Type B pancreatic cell (in vitro differentiated cells): ENCODE measurements at regions not wholly inside any gene's neighbourhood (a gene's known extent, or its start where the extent isn't known, plus 50 kb on each side); places are given as distances from the start of the nearest gene placed in this dataset.

Source experiments
- DNase-seq: peaks from one replicate; pipeline ENCODE4 v3.0.0; 2021; ENCODE audit warnings: mixed read lengths; ENCODE audit not compliant: unreplicated experiment; ENCODE audit errors: extremely low spot score
- H3K27ac Mint-ChIP-seq: 2 replicates; pipeline ENCODE4 v1.8.0; 2021; ENCODE audit warnings: mild to moderate bottlenecking, mixed read lengths
- H3K27me3 Mint-ChIP-seq: 2 replicates; pipeline ENCODE4 v1.8.0; 2021; ENCODE audit warnings: mixed read lengths
- H3K36me3 Mint-ChIP-seq: 2 replicates; pipeline ENCODE4 v1.8.0; 2021; ENCODE audit warnings: mixed read lengths
- H3K4me1 Mint-ChIP-seq: one replicate; pipeline ENCODE4 v1.8.0; 2021; ENCODE audit warnings: mixed read lengths; ENCODE audit not compliant: unreplicated experiment
- H3K4me3 Mint-ChIP-seq: 2 replicates; pipeline ENCODE4 v1.8.0; 2021; ENCODE audit warnings: mild to moderate bottlenecking, mixed read lengths
- H3K9me3 Mint-ChIP-seq: 2 replicates; pipeline ENCODE4 v1.8.0; 2021; ENCODE audit warnings: mixed read lengths
- CTCF ChIP-seq: fragments of 200-600 bp; sonication (generic); conservative IDR thresholded peaks from 2 replicates; pipeline ENCODE4 v1.5.0; 2021; ENCODE audit warnings: antibody characterized with exemption, mild to moderate bottlenecking

GRCh38 chr6:141587482-141588266, 545.1 kb upstream of the GJE1 start:
- H3K36me3 Mint-ChIP-seq, result no peaks in the 10 kb centered on the region
- no peak for TF ChIP-seq CTCF

GRCh38 chr6:141580988-141581552, 551.7 kb upstream of the GJE1 start:
- H3K9me3 Mint-ChIP-seq, result peaks cover 5% of the 10 kb centered on the region

More at GRCh38 chr6:141587482-141588266, 545.1 kb upstream of the GJE1 start:
- Mint-ChIP-seq H3K9me3 (peaks cover 4% of the 10 kb centered on the region), H3K27ac (peak overlapping the region; percentile 19), H3K4me3 (no peak overlapping the region), H3K4me1 (no peaks in the 10 kb centered on the region), H3K27me3 (no peaks in the 10 kb centered on the region)
- no peak for DNase-seq

DNA sequence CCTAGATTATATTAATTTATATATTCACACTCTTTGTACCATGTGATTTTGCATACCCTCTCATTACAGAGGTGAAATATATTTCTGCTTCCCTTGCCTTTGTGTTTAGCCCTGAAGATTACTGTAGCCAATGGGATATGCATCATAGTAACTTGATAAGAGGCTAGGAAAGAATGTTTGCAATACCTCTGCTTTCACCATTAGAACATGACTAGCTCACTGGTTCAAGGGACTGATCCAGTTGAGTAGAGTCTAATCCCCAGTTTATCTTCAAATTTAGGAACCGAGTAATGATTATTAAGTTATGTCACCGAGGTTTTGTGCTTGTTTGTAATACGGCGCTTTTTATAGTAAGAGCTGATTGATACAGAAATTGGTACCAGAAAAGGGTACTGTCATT, 552.6 kb upstream of the GJE1 start:
- Mint-ChIP-seq H3K27me3 (no peaks in the 10 kb centered on the region), H3K27ac (no peak overlapping the region), H3K9me3 (peaks cover 5% of the 10 kb centered on the region), H3K36me3 (no peaks in the 10 kb centered on the region), H3K4me3 (no peak overlapping the region), H3K4me1 (no peaks in the 10 kb centered on the region)
- no peak for DNase-seq
- TF ChIP-seq CTCF, result no peak

More at GRCh38 chr6:141580988-141581552, 551.7 kb upstream of the GJE1 start:
- H3K27ac Mint-ChIP-seq, result no peak overlapping the region
- no peaks in the 10 kb centered on the region for H3K36me3 Mint-ChIP-seq
- no peaks in the 10 kb centered on the region for H3K4me1 Mint-ChIP-seq
- DNase-seq, result no peak
- H3K4me3 Mint-ChIP-seq, result no peak overlapping the region
- no peaks in the 10 kb centered on the region for H3K27me3 Mint-ChIP-seq
- no peak for TF ChIP-seq CTCF

DNA sequence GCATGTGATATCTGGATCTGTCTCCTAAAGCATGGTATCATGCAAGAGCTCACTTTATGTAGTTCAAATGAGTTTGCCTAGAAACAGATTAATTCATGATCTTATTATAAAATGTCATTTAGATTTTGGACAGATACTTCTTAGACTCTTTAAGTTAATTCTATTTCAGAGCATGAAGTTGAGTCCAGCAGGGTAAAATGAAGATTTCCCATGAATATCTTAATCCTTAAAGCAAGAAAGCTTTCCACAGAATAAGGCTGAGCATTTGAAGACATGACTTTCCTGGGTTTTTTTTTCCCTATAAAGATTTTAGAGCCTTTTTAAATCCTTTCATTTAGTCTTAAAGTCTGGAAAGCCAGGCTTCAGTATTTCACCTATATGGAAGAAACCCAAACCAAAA, 556.0 kb upstream of the GJE1 start:
- Mint-ChIP-seq H3K36me3 (no peaks in the 10 kb centered on the region), H3K27me3 (no peaks in the 10 kb centered on the region), H3K4me1 (no peaks in the 10 kb centered on the region), H3K4me3 (no peak overlapping the region), H3K9me3 (peaks cover 5% of the 10 kb centered on the region), H3K27ac (no peak overlapping the region)
- no peak for DNase-seq
- TF ChIP-seq CTCF, result no peak

- peak; percentile 90 for TF ChIP-seq CTCF
- no peak for DNase-seq
- Mint-ChIP-seq H3K27ac (peak overlapping the region; percentile 25), H3K27me3 (no peaks in the 10 kb centered on the region), H3K4me1 (peaks cover 16% of the 10 kb centered on the region), H3K9me3 (no peaks in the 10 kb centered on the region), H3K4me3 (peak overlapping the region; percentile 71), H3K36me3 (no peaks in the 10 kb centered on the region)
These were observed 569.6 kb upstream of the GJE1 start for GRCh38 chr6:141562851-141563763.
